ENCODE measurements at regions not wholly inside any gene's neighbourhood (a gene's known extent, or its start where the extent isn't known, plus 50 kb on each side); places are given as distances from the start of the nearest gene placed in this dataset.

GRCh38 chr12:116404913-116405611 is 127.6 kb upstream of the MED13L start:
- DNase-seq, result no peak

- peak in 1 of 2 experiments; percentile 37 for DNase-seq
Observed at GRCh38 chr12:116406529-116406928, 129.0 kb upstream of the MED13L start.

- DNase-seq, result no peak
Observed at GRCh38 chr12:116408489-116409250, 131.2 kb upstream of the MED13L start.

DNA sequence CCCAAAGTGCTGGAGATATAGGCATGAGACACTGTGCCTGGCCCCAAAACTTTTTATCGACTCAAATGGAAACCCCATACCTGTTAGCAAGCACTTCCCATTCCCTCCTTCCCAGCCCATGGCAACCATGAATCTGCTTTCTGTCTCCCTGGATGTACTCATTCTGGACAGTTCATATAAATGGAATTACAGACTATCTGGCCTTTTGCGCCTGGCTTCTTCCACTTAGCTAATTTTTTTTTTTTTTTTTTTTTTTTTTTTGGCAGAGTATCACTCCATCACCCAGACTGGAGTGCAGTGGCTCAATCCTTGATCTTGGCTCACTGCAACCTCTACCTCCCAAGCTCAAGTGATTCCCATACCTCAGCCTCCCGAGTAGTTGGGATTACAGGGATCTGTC is 134.5 kb upstream of the MED13L start:
- no peak for DNase-seq

- no peak for DNase-seq
Observed at GRCh38 chr12:116414891-116415290, 137.4 kb upstream of the MED13L start.

DNA sequence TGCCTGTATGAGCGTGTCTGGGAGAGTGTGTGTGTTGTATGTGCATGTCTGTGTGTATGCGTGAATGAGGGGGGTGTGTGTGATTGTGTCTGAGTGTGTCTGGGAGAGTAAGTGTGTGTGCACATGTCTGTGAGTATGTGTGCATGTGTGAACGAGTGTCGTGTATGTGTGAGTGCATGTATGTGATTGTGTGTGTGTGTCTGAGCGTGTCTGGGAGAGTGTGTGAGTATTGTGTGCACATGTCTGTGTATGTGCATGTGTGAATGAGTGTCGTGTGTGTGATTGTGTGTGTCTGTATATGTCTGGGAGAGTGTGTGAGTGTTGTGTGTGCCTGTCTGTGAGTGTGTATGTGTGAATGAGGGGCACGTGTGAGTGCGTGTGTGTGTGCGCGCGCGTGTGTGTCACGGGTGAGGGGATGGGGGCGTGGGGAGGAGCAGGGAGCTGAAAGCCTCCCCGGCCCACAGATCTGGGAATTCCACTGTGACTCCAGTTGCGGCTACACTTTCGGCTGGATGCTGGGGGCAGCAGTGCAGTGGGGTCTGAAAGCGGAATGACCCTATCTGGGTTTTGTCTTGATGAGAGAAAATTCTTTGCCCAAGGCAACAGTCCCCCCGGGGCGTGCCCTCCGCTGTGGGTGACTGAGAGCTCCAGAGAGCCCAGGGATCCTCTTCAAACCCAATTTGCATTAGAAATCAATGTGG is 138.1 kb upstream of the MED13L start:
- no peak for DNase-seq

DNA sequence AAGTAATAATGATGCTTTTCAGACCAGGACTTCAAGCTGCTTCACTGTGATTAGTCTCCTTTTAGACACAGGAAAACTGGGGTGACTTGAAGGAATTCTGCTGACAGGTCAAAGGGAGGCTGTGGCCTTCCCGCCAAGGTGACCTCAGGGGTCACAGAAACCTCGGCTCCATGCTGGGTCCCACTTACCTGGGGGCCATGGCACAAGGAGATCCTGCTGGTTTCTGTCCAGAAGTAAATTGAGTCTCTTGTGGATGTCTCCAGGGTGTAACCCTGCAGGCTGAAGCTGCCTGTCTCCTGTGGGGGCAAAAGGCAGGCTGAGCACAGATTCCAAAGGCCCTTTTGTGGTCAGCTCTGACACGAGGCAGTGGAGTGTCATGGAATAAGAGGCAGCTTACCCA is 138.7 kb upstream of the MED13L start:
- DNase-seq, result no peak

DNA sequence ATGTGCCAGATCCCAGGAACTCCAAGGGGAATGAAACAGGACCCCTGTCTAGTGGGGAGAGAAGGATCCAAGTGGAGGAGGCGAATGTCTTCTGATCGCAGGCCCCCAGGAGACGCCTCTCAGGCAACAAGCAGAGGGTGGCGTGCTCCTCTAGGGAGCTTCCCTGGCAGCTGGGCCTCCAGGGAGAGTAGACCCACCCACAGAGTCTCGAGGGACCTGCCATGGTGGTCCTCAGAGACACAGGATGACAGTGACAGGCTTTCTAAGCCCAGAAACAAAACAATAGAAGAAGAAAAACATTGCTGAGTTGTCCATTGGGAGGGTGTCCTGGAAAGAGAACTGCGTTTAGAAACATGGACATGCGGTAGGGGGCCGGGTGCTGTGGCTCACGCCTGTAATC is 140.6 kb upstream of the MAP1LC3B2 start:
- DNase-seq, result no peak

DNA sequence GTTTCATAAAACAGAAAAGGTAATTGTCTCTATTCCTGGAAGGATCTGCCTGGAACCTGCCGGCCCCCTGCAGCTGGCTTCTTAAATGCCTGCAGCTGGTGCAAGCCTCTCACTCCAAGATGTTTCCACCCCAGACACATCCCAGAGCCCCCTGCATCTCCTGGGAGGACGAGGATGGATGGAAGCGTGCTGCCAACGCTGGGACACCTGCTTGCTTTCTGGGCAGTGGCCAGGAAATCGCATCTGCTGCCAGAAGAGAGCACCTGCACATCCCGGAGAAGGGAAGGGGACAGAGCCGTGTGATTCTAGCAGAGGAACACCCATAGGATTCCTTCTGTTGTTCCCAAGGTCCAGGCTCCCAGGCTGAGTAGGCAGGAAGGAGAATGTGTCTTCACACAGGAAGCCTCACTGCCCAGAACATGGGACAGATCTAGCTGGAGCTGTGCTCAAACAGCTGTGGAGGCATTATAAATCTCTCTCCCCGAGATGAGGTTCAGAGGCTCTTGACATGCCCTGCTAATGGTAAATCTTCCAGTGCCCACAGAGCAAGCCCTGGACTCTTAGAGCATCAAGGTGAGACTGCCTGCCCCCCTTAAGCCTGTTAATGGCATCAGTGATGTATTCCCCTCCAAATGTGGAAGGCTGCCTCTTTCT is 138.8 kb upstream of the MAP1LC3B2 start:
- peak in 1 of 2 experiments; percentile 44 for DNase-seq

GRCh38 chr12:116421785-116422538 is 137.2 kb upstream of the MAP1LC3B2 start:
- no peak for DNase-seq

DNA sequence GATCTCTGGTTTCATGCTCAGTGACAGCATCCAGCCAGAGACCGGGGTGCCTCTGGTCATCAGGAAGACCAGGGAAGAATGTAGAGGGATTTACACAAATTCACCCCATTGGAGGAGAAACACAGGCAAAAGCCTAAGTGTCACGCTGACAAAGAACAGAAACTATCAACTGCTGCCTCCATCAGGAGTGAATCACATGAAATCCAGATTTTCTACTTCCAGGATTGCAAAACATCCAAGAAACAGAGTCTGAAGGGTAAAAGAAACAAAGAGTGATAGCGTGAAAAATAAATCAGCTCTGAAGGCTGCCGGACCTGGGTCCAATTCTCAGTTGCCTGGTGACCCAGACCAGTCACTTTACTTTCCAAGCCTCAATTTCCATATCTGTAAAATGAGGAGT is 136.1 kb upstream of the MAP1LC3B2 start:
- DNase-seq, result no peak

DNA sequence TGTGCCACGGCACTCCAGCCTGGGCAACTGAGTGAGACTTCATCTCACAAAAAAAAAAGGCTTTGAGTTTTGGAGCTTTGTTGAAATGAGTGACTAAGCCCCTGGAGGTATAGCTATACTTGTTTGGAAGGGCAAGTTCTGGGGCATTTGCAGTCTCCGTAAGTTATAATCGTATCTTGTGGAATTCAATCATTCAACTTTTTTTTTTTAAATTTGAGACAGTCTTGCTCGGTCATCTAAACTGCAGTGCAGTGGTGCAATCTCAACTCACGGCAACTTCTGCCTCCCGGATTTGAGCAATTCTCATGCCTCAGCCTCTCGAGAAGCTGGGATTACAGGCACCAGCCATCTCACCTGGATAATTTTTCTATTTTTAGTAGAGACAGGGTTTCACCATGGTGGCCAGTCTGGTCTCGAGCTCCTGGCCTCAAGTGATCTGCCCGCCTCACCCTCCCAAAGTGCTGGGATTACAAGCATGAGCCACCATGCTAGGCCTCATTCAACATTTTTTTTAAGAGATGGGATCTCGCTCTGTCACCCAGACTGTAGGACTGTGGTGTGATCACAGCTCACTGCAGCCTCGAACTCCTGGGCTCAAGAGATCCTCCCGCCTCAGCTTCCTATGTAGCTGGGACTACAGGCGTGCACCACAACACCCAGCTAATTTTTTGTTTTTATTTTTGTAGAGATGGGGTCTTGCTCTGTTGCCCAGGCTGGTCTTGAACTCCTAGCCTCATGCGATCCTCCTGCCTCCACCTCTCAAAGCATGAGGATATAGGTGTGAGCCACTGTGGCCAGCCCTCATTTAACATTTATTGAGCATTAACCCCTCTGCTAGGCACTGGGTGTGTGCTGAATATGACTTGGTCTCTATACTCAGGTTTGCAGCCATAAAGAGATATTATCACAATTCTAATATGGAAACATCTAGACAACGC is 133.7 kb upstream of the MAP1LC3B2 start:
- DNase-seq, result no peak

- no peak for DNase-seq
Observed at GRCh38 chr12:116426391-116427136, 132.6 kb upstream of the MAP1LC3B2 start.

DNA sequence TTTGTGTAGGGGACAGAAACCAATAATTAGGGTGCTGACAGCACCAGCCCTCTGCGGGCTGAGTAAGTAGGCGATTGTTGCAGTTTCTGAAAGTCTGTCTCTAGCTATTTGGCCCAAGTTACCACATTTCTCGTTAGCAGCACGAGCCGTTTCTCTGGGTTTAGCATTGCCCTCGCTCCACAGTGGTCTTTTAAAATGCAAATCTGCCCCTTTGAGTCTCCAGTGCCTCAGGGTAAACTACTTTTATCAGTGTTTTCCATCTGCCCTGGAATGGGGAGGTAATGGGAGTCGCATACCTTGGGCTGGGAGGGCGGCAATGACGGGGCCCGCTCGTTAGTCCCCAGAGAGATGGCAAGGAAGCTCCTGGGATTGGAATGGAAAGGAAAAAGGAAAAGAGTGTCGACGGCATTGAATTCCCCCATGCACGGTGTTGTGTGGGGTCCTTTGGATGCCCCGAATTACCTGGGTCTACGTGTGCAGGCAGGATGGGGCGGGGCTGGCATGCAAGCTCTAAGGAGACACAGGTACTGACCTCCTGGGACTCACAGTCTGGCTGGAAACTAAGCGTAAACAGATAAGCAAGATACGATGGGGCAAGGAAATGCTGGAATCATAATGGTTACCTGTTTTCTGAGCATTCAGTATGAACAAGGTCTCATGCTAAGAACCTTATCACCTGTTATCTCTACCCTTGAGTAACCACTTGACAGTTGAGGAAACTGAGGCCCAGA is 131.8 kb upstream of the MAP1LC3B2 start:
- DNase-seq, result no peak

GRCh38 chr12:116429826-116430360 is 129.3 kb upstream of the MAP1LC3B2 start:
- DNase-seq, result no peak

DNA sequence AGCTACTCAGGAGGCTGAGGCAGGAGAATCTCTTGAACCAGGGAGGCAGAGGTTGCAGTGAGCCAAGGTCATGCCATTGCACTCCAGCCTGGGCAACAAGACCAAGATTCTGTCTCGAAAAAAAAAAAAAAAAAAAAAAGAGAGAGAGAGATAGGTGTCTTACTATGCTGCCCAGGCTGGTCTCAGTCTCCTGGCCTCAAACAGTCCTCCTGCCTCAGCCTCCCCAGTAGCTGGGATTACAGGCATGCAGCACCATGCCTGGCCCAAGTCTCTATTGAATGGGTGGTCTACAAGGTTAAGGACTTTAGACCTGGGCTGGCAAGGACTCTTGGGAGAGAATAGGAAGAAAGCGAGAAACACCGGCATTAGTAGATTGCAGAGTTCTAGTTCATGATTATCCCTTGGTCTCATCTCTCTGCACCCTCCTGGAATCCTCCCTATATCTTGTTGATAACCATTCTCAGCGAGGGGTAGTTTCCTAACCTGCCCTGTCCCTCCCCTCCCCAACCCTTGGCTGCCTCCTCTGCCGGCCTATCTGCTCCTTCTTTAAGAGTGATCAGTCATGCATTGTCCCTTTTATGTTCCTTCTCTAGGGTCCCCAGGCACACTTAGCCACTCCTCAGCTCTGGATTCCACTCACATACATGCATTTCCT is 128.1 kb upstream of the MAP1LC3B2 start:
- DNase-seq, result no peak

GRCh38 chr12:116431677-116432300 is 127.4 kb upstream of the MAP1LC3B2 start:
- DNase-seq, result no peak

DNA sequence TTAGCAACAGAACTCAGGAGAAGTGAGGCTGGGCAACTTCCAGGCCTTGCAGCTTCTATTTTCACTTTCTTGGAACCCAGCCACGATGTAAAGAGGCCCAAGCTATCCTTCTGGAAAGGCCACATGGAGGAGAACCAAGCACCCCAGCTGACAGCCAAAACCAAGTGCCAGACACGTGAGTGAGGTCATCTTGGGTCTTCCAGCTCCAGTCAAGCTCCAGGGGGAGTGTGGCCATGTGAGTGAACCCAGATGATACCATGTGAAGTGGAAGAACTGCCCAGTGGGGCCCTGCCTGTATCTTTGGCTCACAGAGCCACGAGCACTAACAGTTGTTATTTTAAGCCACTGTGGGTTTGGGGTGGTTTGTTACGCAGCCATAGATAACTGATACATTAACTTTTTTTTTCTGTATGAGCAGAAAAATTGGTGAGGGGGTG is 126.8 kb upstream of the MAP1LC3B2 start:
- DNase-seq, result no peak

GRCh38 chr12:116433249-116433648 is 125.9 kb upstream of the MAP1LC3B2 start:
- no peak for DNase-seq

All from NCI-H524 (cell line).